GM23248 (cell line): ENCODE measurements at regions not wholly inside any gene's neighbourhood (a gene's known extent, or its start where the extent isn't known, plus 50 kb on each side); places are given as distances from the start of the nearest gene placed in this dataset.
"Not testable (repeated sequence)": the region's sequence is repeated elsewhere in the genome, so short reads cannot be mapped to it uniquely, and the experiment has no call there.

ENCODE experiments used
- DNase-seq: peaks from one replicate; pipeline ENCODE4 v3.0.0-alpha.2; 2015
- H2AFZ ChIP-seq: fragments of 200-600 bp; sonication (generic); 2 replicates; pipeline ENCODE4 v1.6.1; 2016; ENCODE audit warnings: antibody characterized with exemption
- H3F3A ChIP-seq: fragments of 200-600 bp; sonication (generic); 2 replicates; pipeline ENCODE4 v1.6.1; 2016; ENCODE audit warnings: mild to moderate bottlenecking, antibody characterized with exemption, mixed run types; ENCODE audit not compliant: insufficient read depth
- H3K27ac ChIP-seq: fragments of 200-600 bp; sonication (generic); 2 replicates; pipeline ENCODE4 v1.5.1; 2016; ENCODE audit warnings: mild to moderate bottlenecking
- H3K27me3 ChIP-seq: fragments of 200-600 bp; sonication (generic); replicated peaks from 2 replicates; pipeline ENCODE4 v1.6.1; 2016; ENCODE audit warnings: mild to moderate bottlenecking; ENCODE audit not compliant: insufficient read depth
- H3K36me3 ChIP-seq: fragments of 200-600 bp; sonication (generic); 2 replicates; pipeline ENCODE4 v1.6.1; 2016; ENCODE audit warnings: low read depth, mild to moderate bottlenecking
- H3K4me1 ChIP-seq: fragments of 200-600 bp; sonication (generic); 2 replicates; pipeline ENCODE4 v1.6.1; 2016; ENCODE audit warnings: mild to moderate bottlenecking; ENCODE audit not compliant: insufficient read depth
- H3K4me2 ChIP-seq: fragments of 200-600 bp; sonication (generic); one replicate; pipeline ENCODE4 v1.6.1; 2016; ENCODE audit warnings: mild to moderate bottlenecking; ENCODE audit not compliant: unreplicated experiment
- H3K4me3 ChIP-seq: fragments of 200-600 bp; sonication (generic); 2 replicates; pipeline ENCODE4 v1.5.1; 2016; ENCODE audit warnings: mild to moderate bottlenecking
- H3K79me2 ChIP-seq: fragments of 200-600 bp; sonication (generic); 2 replicates; pipeline ENCODE4 v1.6.1; 2016; ENCODE audit warnings: mild to moderate bottlenecking; ENCODE audit not compliant: insufficient read depth
- H3K9ac ChIP-seq: fragments of 200-600 bp; sonication (generic); 2 replicates; pipeline ENCODE4 v1.6.1; 2016; ENCODE audit warnings: mild to moderate bottlenecking
- H3K9me2 ChIP-seq: fragments of 200-600 bp; sonication (generic); 2 replicates; pipeline ENCODE4 v1.6.1; 2016; ENCODE audit warnings: mixed run types, mild to moderate bottlenecking, moderate library complexity; ENCODE audit not compliant: insufficient read depth
- H3K9me3 ChIP-seq: fragments of 200-600 bp; sonication (generic); one replicate; pipeline ENCODE4 v1.6.1; 2017; ENCODE audit warnings: low read depth
- H4K20me1 ChIP-seq: fragments of 200-600 bp; sonication (generic); 2 replicates; pipeline ENCODE4 v1.6.0; 2016; ENCODE audit not compliant: insufficient read depth
- EZH2 ChIP-seq: fragments of 200-600 bp; sonication (generic); IDR thresholded peaks from 2 replicates; pipeline ENCODE4 v1.6.1; 2018; ENCODE audit warnings: antibody characterized with exemption, mild to moderate bottlenecking; ENCODE audit not compliant: insufficient read depth, poor library complexity, severe bottlenecking
- EZH2phosphoT487 ChIP-seq: fragments of 200-600 bp; sonication (generic); IDR thresholded peaks from 2 replicates; pipeline ENCODE4 v1.6.1; 2018; ENCODE audit warnings: antibody characterized with exemption, moderate library complexity, mild to moderate bottlenecking, low read depth; ENCODE audit not compliant: insufficient read depth
- WGBS, 2 experiments: methylation state at CpG; one replicate each; pipeline ENCODE4 v1.1.6; 2015 to 2017; ENCODE audit warnings: low lambda C conversion rate in 2 of 2, low coverage in 1 of 2; ENCODE audit errors: missing lambda C conversion rate in 2 of 2; 5-methylcytosine and 5-hydroxymethylcytosine counted together
- in situ Hi-C: fragments of 300-500 bp; cut with MboI; formaldehyde crosslinking; loops from 2 replicates; pipeline ENCODE4 v1.15.0; 2020

DNA sequence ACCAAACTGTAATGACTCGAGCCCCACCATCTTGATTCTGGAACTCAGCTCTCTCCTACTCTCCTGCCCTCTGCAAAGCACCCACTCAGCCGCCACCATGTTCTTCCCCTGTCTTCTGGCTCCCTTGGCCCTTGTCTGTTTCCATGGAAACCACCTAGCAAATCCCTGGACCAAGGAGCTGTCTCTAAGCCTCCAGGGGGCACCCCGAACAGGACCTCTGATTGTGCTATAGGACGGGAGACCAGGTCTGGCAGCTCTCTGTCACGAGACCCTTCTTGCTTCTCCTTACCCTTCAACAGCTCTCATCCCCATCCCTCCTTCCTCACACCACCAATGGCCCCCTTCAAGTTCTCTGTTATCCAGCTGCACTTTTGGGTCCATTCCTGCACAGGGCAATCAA lies 277.7 kb upstream of the ZNF507 start:
- no peak overlapping the region for H3K4me3 ChIP-seq
- H3K36me3 ChIP-seq, result no peaks in the 10 kb centered on the region
- no peak for DNase-seq
- in situ Hi-C loops, result no loop called here
- no peaks in the 10 kb centered on the region for H3K79me2 ChIP-seq
- no peak overlapping the region for H3K4me2 ChIP-seq
- no peaks in the 10 kb centered on the region for H3K4me1 ChIP-seq
- no peaks in the 10 kb centered on the region for H3K9me2 ChIP-seq
- no peaks in the 10 kb centered on the region for H4K20me1 ChIP-seq
- TF ChIP-seq EZH2 (no peak), EZH2phosphoT487 (no peak)
- no peaks in the 10 kb centered on the region for H3K27me3 ChIP-seq
- no peak overlapping the region for H3K9ac ChIP-seq
- H2AFZ ChIP-seq, result no peak overlapping the region
- no peaks in the 10 kb centered on the region for H3K9me3 ChIP-seq
- H3F3A ChIP-seq, result no peaks in the 10 kb centered on the region
- WGBS, 2 experiments, result 31 to 34% methylated on average over 5 of the region's 5 CpGs
- no peak overlapping the region for H3K27ac ChIP-seq

DNA sequence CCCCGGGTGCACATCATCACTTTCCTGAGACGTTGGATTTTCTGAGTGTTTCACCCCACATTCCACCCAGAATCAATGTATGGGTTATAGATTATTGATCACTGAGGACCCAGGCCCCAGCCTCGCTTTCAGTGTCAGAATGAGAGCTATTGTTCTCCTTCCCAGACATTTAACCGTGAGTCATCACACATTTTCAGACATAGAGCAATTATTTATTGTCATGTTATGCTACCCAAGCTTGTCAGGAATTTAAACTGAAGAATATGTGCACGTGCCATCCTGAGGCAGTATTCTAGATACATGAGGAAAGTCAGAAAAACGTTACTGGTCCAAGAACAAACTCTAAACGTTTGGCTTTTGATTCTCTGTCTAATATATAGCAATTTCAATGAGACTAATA lies 276.6 kb upstream of the ZNF507 start:
- Histone ChIP-seq H3K27ac (no peak overlapping the region), H2AFZ (no peak overlapping the region), H3K27me3 (no peaks in the 10 kb centered on the region), H3K9ac (no peak overlapping the region), H3K4me2 (no peak overlapping the region), H3K9me2 (no peaks in the 10 kb centered on the region), H3K79me2 (no peaks in the 10 kb centered on the region), H3K4me3 (no peak overlapping the region), H3K4me1 (no peaks in the 10 kb centered on the region), H3K9me3 (no peaks in the 10 kb centered on the region), H3K36me3 (no peaks in the 10 kb centered on the region), H3F3A (no peaks in the 10 kb centered on the region), H4K20me1 (no peaks in the 10 kb centered on the region)
- in situ Hi-C loops, result no loop called here
- DNase-seq, result no peak
- 12 to 15% methylated on average over 7 of the region's 7 CpGs for WGBS, 2 experiments
- TF ChIP-seq EZH2 (no peak), EZH2phosphoT487 (no peak)

DNA sequence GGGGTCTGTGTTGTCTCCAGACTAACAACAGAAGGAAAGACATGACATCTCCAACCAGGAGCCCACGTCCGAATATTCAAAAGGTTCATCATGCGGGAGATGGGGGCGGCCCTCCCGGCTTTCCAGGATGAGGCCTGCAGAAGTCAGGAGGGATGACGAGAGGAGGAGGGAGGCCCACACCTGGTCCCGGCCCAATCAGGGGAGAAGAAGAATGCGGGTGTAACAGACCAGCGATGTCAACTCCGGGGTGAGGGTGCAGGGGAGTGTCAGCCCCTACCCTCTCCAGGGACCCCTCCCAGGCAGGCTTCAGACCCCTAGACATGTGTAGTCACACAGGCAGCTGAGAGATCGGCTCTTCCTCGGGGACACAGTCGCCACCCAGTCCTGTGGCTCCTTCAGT lies 275.3 kb upstream of the ZNF507 start:
- TF ChIP-seq EZH2phosphoT487 (no peak), EZH2 (no peak)
- no peak for DNase-seq
- Histone ChIP-seq H3K79me2 (no peaks in the 10 kb centered on the region), H3F3A (no peaks in the 10 kb centered on the region), H3K36me3 (no peaks in the 10 kb centered on the region), H3K9ac (no peak overlapping the region), H3K27me3 (no peaks in the 10 kb centered on the region), H3K9me2 (no peaks in the 10 kb centered on the region), H2AFZ (no peak overlapping the region), H3K4me2 (no peak overlapping the region), H3K4me1 (no peaks in the 10 kb centered on the region), H3K27ac (no peak overlapping the region), H3K4me3 (no peak overlapping the region), H3K9me3 (no peaks in the 10 kb centered on the region), H4K20me1 (no peaks in the 10 kb centered on the region)
- 74 to 81% methylated on average over 13 of the region's 13 CpGs for WGBS, 2 experiments
- in situ Hi-C loops, result no loop called here

DNA sequence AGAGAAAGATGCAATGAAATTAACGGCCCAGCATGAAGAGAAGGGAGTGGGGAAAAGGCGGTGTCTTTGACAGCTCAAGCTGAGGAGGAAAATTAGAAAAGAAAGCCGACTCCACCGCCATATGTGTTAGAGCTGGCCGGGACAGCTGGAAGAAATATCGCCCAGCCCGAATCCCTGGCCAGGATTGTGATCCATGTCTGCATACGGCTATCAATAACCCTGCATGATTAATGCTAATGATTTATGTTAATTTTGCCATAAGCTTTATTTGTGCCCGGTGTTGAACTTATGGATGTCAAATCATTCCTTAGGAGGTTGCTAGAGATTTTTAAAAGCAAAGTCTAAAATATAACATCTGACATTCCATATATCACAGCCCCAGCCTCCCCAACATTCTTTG lies 263.4 kb upstream of the ZNF507 start:
- H3K27me3 ChIP-seq, result no peaks in the 10 kb centered on the region
- no peaks in the 10 kb centered on the region for H3K9me2 ChIP-seq
- no peaks in the 10 kb centered on the region for H3K36me3 ChIP-seq
- 8 to 9% methylated on average over 9 of the region's 9 CpGs for WGBS, 2 experiments
- no peak overlapping the region for H3K9ac ChIP-seq
- no peak overlapping the region for H3K27ac ChIP-seq
- no peaks in the 10 kb centered on the region for H4K20me1 ChIP-seq
- no peaks in the 10 kb centered on the region for H3F3A ChIP-seq
- no peak overlapping the region for H2AFZ ChIP-seq
- no peaks in the 10 kb centered on the region for H3K4me1 ChIP-seq
- no peaks in the 10 kb centered on the region for H3K79me2 ChIP-seq
- in situ Hi-C loops, result no loop called here
- H3K4me2 ChIP-seq, result no peak overlapping the region
- DNase-seq, result no peak
- TF ChIP-seq EZH2 (no peak), EZH2phosphoT487 (no peak)
- H3K4me3 ChIP-seq, result no peak overlapping the region
- no peaks in the 10 kb centered on the region for H3K9me3 ChIP-seq

DNA sequence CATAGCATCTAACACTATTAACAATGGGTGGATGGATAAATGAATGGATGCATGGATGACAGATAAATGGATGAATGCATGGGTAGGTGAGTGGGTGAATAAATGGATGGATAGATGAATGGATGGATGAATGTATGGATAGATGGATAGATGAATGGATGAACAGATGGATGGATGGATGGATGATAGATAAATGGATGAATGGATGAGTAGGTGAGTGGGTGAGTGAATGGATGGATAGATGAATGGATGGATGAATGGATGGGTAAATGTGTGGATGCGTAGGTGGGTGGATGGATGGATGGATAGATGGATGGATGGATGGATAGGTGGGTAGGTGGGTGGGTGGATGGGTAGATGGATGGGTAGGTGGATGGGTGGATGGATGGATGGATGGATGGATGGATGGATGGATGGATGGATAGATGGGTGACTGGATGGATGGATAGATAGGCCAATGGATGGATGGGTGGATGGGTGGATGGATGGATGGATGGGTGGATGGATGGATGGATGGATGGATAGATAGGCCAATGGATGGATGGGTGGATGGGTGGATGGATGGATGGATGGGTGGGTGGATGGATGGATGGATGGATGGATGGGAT lies 260.6 kb upstream of the ZNF507 start:
- WGBS, 2 experiments, result 31 to 70% methylated on average over 1 of the region's 1 CpG
- H2AFZ ChIP-seq, H3K4me2 ChIP-seq, in situ Hi-C loops, H3K79me2 ChIP-seq, H3K9me2 ChIP-seq, H3K4me3 ChIP-seq, H3K27me3 ChIP-seq, H3K9me3 ChIP-seq, H3K9ac ChIP-seq, H3K4me1 ChIP-seq, H3F3A ChIP-seq, H4K20me1 ChIP-seq, H3K27ac ChIP-seq, H3K36me3 ChIP-seq, DNase-seq: not testable (repeated sequence)
